HG02571 (cell line): ENCODE measurements at regions not wholly inside any gene's neighbourhood (a gene's known extent, or its start where the extent isn't known, plus 50 kb on each side); places are given as distances from the start of the nearest gene placed in this dataset.

Experiments
- ATAC-seq: cut with Tn5 transposase; IDR thresholded peaks from one replicate; pipeline ENCODE4 v1.9.1; 2021; ENCODE audit warnings: mild to moderate bottlenecking, moderate library complexity; ENCODE audit not compliant: unreplicated experiment

DNA sequence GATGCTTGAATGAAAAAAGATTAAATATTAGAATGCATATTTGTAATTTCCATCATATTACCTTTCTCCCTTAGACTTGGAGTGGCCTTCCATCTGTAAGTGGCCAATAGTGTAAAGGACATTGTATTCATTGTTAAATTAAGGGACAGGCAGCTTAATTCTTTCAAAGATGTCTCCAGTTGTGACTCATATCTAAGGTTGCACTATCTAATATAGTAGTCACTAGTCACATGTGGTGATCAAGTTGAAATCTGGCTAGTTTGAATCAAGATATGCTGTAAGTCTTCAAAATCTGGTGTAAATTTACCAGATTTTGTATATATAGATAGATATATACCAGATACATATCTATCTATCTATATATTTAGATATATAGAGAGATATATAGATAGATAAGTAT, 52.4 kb upstream of the AGPS start:
- ATAC-seq = no peak

DNA sequence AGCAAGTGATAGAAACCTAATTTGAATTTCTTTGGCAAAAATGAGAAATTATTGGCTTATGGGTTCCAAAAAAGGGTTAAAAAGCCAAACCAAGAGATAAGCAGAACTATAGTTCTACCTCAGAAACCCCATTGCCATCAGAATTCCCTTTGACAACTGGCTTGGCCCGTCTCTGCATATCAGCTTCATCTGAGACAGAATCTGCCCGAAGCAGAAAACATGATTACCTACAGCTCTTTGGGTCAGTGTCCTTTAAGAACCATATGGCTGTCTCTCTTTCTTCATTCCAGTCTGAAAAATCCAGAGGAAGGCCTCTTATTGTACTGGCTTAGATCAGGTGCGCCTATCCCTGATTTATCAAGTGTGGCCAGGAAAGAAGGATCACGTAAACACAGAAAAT, 49.8 kb upstream of the AGPS start:
- ATAC-seq = no peak
